ENCODE measurements at regions not wholly inside any gene's neighbourhood (a gene's known extent, or its start where the extent isn't known, plus 50 kb on each side); places are given as distances from the start of the nearest gene placed in this dataset.

DNA sequence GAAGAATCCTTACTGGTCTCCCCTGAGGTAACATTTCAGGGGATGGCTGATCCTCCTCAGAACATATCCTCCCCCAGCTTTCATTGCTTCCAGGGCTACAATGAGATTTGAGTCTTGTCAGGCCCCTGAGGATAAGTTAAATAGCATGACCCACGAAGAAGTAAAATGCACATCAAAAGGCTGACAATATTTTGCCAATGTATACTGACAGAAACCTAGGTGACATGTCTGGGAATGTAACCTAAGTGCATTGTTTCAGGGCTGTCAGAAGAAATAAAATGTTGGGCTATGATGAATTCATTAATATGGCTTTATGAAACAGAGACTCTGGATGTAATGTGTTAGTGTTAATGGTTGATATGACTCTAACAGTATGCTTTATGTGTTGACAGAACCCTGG, 471.5 kb downstream of the HDGFL1 start:
- Histone ChIP-seq H3K9ac (no peak overlapping the region), H3K27ac (no peak overlapping the region), H3K4me3 (no peak overlapping the region), H4K20me1 (ENCODE audit: low read depth) (no peaks in the 10 kb centered on the region), H3K9me3 (ENCODE audit: low read depth) (no peaks in the 10 kb centered on the region), H3K4me2 (no peak overlapping the region), H2AFZ (replicated peaks) (no peak overlapping the region), H3K27me3 (no peaks in the 10 kb centered on the region), H3K79me2 (ENCODE audit: low read depth) (no peaks in the 10 kb centered on the region), H3K36me3 (no peaks in the 10 kb centered on the region), H3F3A (ENCODE audit: low read depth) (no peaks in the 10 kb centered on the region), H3K4me1 (no peaks in the 10 kb centered on the region)
- H3K36me3 Mint-ChIP-seq = no peaks in the 10 kb centered on the region
- H3K4me3 Mint-ChIP-seq = no peak overlapping the region
- DNase-seq (ENCODE audit: low spot score) = no peak
- H3K27ac Mint-ChIP-seq = no peak overlapping the region
- no peaks in the 10 kb centered on the region for H3K9me3 Mint-ChIP-seq
- H3K4me1 Mint-ChIP-seq = no peaks in the 10 kb centered on the region
- TF ChIP-seq EZH2 (IDR thresholded peaks at IDR 0.05) (no peak), EZH2phosphoT487 (IDR thresholded peaks at IDR 0.05) (no peak)
- TF ChIP-seq, protein P1, sequence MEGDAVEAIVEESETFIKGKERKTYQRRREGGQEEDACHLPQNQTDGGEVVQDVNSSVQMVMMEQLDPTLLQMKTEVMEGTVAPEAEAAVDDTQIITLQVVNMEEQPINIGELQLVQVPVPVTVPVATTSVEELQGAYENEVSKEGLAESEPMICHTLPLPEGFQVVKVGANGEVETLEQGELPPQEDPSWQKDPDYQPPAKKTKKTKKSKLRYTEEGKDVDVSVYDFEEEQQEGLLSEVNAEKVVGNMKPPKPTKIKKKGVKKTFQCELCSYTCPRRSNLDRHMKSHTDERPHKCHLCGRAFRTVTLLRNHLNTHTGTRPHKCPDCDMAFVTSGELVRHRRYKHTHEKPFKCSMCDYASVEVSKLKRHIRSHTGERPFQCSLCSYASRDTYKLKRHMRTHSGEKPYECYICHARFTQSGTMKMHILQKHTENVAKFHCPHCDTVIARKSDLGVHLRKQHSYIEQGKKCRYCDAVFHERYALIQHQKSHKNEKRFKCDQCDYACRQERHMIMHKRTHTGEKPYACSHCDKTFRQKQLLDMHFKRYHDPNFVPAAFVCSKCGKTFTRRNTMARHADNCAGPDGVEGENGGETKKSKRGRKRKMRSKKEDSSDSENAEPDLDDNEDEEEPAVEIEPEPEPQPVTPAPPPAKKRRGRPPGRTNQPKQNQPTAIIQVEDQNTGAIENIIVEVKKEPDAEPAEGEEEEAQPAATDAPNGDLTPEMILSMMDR (IDR thresholded peaks at IDR 0.05) = no peak
- peaks cover 5% of the 10 kb centered on the region for H3K27me3 Mint-ChIP-seq (ENCODE audit: insufficient read depth, low read depth)

DNA sequence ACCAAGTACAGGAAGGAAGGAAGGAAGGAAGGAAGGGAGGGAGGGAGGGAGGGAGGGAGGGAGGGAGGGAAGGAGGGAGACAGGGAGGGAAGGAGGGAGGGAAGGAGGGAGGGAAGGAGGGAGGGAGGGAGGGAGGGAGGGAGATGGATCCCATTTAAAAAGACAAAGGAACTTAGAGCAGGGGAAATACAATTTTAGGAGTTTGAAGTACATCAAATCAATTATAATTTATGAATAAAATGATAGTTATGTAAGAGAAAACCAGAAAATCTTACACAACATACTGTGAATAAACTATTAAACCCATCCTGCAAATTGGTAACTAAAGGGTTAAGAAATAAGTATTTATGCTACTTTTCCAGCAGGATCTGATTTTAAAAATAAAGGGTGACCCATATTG, 475.9 kb downstream of the HDGFL1 start:
- no peak overlapping the region for H3K4me3 ChIP-seq
- no peaks in the 10 kb centered on the region for H3K36me3 Mint-ChIP-seq

GRCh38 chr6:23055523-23055922, 486.2 kb downstream of the HDGFL1 start:
- no peaks in the 10 kb centered on the region for H3F3A ChIP-seq (ENCODE audit: low read depth)
- Mint-ChIP-seq H3K36me3 (no peaks in the 10 kb centered on the region), H3K9me3 (peaks cover 20% of the 10 kb centered on the region), H3K27ac (no peak overlapping the region), H3K4me1 (no peaks in the 10 kb centered on the region), H3K27me3 (ENCODE audit: insufficient read depth, low read depth) (peaks cover 2% of the 10 kb centered on the region), H3K4me3 (no peak overlapping the region)
- TF ChIP-seq EZH2 (IDR thresholded peaks at IDR 0.05) (no peak), EZH2phosphoT487 (IDR thresholded peaks at IDR 0.05) (no peak)
- TF ChIP-seq, protein P1 (IDR thresholded peaks at IDR 0.05) = no peak
- H3K9ac ChIP-seq = no peak overlapping the region
- H2AFZ ChIP-seq (replicated peaks) = no peak overlapping the region
- peaks cover 10% of the 10 kb centered on the region for H3K36me3 ChIP-seq
- no peaks in the 10 kb centered on the region for H4K20me1 ChIP-seq (ENCODE audit: low read depth)
- no peak overlapping the region for H3K27ac ChIP-seq
- peaks cover 10% of the 10 kb centered on the region for H3K9me3 ChIP-seq (ENCODE audit: low read depth)
- no peaks in the 10 kb centered on the region for H3K79me2 ChIP-seq (ENCODE audit: low read depth)
- no peak overlapping the region for H3K4me3 ChIP-seq
- no peaks in the 10 kb centered on the region for H3K27me3 ChIP-seq
- DNase-seq (ENCODE audit: low spot score) = no peak
- H3K4me2 ChIP-seq = no peak overlapping the region
- no peaks in the 10 kb centered on the region for H3K4me1 ChIP-seq

More for the DNA sequence above, 475.9 kb downstream of the HDGFL1 start:
- H3K4me1 ChIP-seq = peaks cover 5% of the 10 kb centered on the region
- Mint-ChIP-seq H3K4me3 (no peak overlapping the region), H3K4me1 (no peaks in the 10 kb centered on the region), H3K27ac (no peak overlapping the region), H3K27me3 (ENCODE audit: insufficient read depth, low read depth) (peaks cover 6% of the 10 kb centered on the region), H3K9me3 (peaks cover 3% of the 10 kb centered on the region)
- H3K36me3 ChIP-seq = no peaks in the 10 kb centered on the region
- no peak overlapping the region for H2AFZ ChIP-seq (replicated peaks)
- no peak for DNase-seq (ENCODE audit: low spot score)
- TF ChIP-seq EZH2 (IDR thresholded peaks at IDR 0.05) (no peak), EZH2phosphoT487 (IDR thresholded peaks at IDR 0.05) (no peak)
- TF ChIP-seq, protein P1 (IDR thresholded peaks at IDR 0.05) = no peak
- H3K9ac ChIP-seq = no peak overlapping the region
- H3K79me2 ChIP-seq (ENCODE audit: low read depth) = no peaks in the 10 kb centered on the region
- no peaks in the 10 kb centered on the region for H4K20me1 ChIP-seq (ENCODE audit: low read depth)
- no peaks in the 10 kb centered on the region for H3K27me3 ChIP-seq
- no peaks in the 10 kb centered on the region for H3F3A ChIP-seq (ENCODE audit: low read depth)
- no peak overlapping the region for H3K27ac ChIP-seq
- H3K4me2 ChIP-seq = no peak overlapping the region
- H3K9me3 ChIP-seq (ENCODE audit: low read depth) = no peaks in the 10 kb centered on the region

Measured in neural progenitor cell (in vitro differentiated cells).